ENCODE measurements at regions not wholly inside any gene's neighbourhood (a gene's known extent, or its start where the extent isn't known, plus 50 kb on each side); places are given as distances from the start of the nearest gene placed in this dataset.

GRCh38 chr1:80050085-80050484 is 1043.6 kb upstream of the ADGRL4 start:
- 91 to 96% methylated on average over 12 to 15 of the region's 15 CpGs for WGBS, 2 experiments (ENCODE audit: insufficient coverage in 1 of 2, insufficient read length in 1 of 2)
- no peak overlapping the region for H3K27ac ChIP-seq (ENCODE audit: low read depth, low read length)
- no peaks in the 10 kb centered on the region for H3K9me3 ChIP-seq (ENCODE audit: control insufficient read depth, low read length)
- no peak overlapping the region for H3K9ac ChIP-seq (ENCODE audit: extremely low read depth, low read length, poor library complexity, severe bottlenecking)
- Mint-ChIP-seq H3K27me3 (ENCODE audit: insufficient read depth) (no peaks in the 10 kb centered on the region), H3K36me3 (ENCODE audit: low read depth) (no peaks in the 10 kb centered on the region), H3K4me3 (no peak overlapping the region), H3K27ac (no peak overlapping the region), H3K4me1 (no peaks in the 10 kb centered on the region), H3K9me3 (peaks cover 17% of the 10 kb centered on the region)
- no peaks in the 10 kb centered on the region for H3K4me1 ChIP-seq (ENCODE audit: control insufficient read depth, insufficient read depth, low read length)
- H3K4me3 ChIP-seq (ENCODE audit: low read length) = no peak overlapping the region
- H3K36me3 ChIP-seq (ENCODE audit: control insufficient read depth, insufficient read depth, low read length) = no peaks in the 10 kb centered on the region
- H3K27me3 ChIP-seq (ENCODE audit: control insufficient read depth, insufficient read depth, low read length, poor library complexity, severe bottlenecking) = no peaks in the 10 kb centered on the region
- no peak for DNase-seq
- TF ChIP-seq CTCF (conservative IDR thresholded peaks at IDR 0.05) = no peak

- Histone ChIP-seq H3K36me3 (ENCODE audit: control insufficient read depth, insufficient read depth, low read length) (no peaks in the 10 kb centered on the region), H3K27ac (ENCODE audit: low read depth, low read length) (no peak overlapping the region), H3K4me1 (ENCODE audit: control insufficient read depth, insufficient read depth, low read length) (no peaks in the 10 kb centered on the region), H3K27me3 (ENCODE audit: control insufficient read depth, insufficient read depth, low read length, poor library complexity, severe bottlenecking) (no peaks in the 10 kb centered on the region), H3K9me3 (ENCODE audit: control insufficient read depth, low read length) (no peaks in the 10 kb centered on the region), H3K4me3 (ENCODE audit: low read length) (no peak overlapping the region), H3K9ac (ENCODE audit: extremely low read depth, low read length, poor library complexity, severe bottlenecking) (no peak overlapping the region)
- no peak for TF ChIP-seq CTCF (conservative IDR thresholded peaks at IDR 0.05)
- Mint-ChIP-seq H3K4me3 (no peak overlapping the region), H3K27ac (no peak overlapping the region), H3K27me3 (ENCODE audit: insufficient read depth) (no peaks in the 10 kb centered on the region), H3K36me3 (ENCODE audit: low read depth) (no peaks in the 10 kb centered on the region), H3K9me3 (peaks cover 11% of the 10 kb centered on the region), H3K4me1 (no peaks in the 10 kb centered on the region)
- DNase-seq = no peak
Observed at GRCh38 chr1:80048716-80049115, 1042.2 kb upstream of the ADGRL4 start.

GRCh38 chr1:80047791-80048190 is 1041.3 kb upstream of the ADGRL4 start:
- Histone ChIP-seq H3K36me3 (ENCODE audit: control insufficient read depth, insufficient read depth, low read length) (no peaks in the 10 kb centered on the region), H3K4me1 (ENCODE audit: control insufficient read depth, insufficient read depth, low read length) (no peaks in the 10 kb centered on the region), H3K9me3 (ENCODE audit: control insufficient read depth, low read length) (no peaks in the 10 kb centered on the region), H3K9ac (ENCODE audit: extremely low read depth, low read length, poor library complexity, severe bottlenecking) (no peak overlapping the region), H3K27ac (ENCODE audit: low read depth, low read length) (no peak overlapping the region), H3K27me3 (ENCODE audit: control insufficient read depth, insufficient read depth, low read length, poor library complexity, severe bottlenecking) (no peaks in the 10 kb centered on the region), H3K4me3 (ENCODE audit: low read length) (no peak overlapping the region)
- H3K9me3 Mint-ChIP-seq = peaks cover 6% of the 10 kb centered on the region
- TF ChIP-seq CTCF (conservative IDR thresholded peaks at IDR 0.05) = no peak
- H3K4me1 Mint-ChIP-seq = peaks cover 7% of the 10 kb centered on the region
- WGBS, 2 experiments (ENCODE audit: insufficient coverage in 1 of 2, insufficient read length in 1 of 2) = 85 to 96% methylated on average over 2 of the region's 2 CpGs
- H3K27me3 Mint-ChIP-seq (ENCODE audit: insufficient read depth) = no peaks in the 10 kb centered on the region
- H3K27ac Mint-ChIP-seq = no peak overlapping the region
- no peak for DNase-seq
- no peak overlapping the region for H3K4me3 Mint-ChIP-seq
- H3K36me3 Mint-ChIP-seq (ENCODE audit: low read depth) = no peaks in the 10 kb centered on the region

All from endodermal cell (in vitro differentiated cells).